H1 (cell line): ENCODE measurements at regions not wholly inside any gene's neighbourhood (a gene's known extent, or its start where the extent isn't known, plus 50 kb on each side); places are given as distances from the start of the nearest gene placed in this dataset.

Experiments
- CTCF ChIA-PET: fragments of 300-600 bp; sonication (Branson Sonifier 250); formaldehyde crosslinking; loops from one replicate; lab custom pipeline; 2021; ENCODE audit not compliant: partially characterized antibody; lab: Charles Lee
- POLR2A ChIA-PET: fragments of 300-600 bp; sonication (Branson Sonifier 250); formaldehyde crosslinking; loops from one replicate; lab custom pipeline; 2021; ENCODE audit warnings: inconsistent platforms; ENCODE audit not compliant: partially characterized antibody; lab: Charles Lee
- DNase-seq, 2 experiments: peaks; one replicate each; pipeline versions ENCODE4 v3.0.0 to v3.0.0-alpha.2; 2010 to 2022; ENCODE audit warnings: low spot score in 2 of 2, low read depth in 1 of 2, mixed read lengths in 1 of 2
- FAIRE-seq: peaks from 2 replicates; lab custom pipeline; 2011; peaks lifted over from hg19 to GRCh38; lab: Jason Lieb, UNC
- H2AFZ ChIP-seq: 2 replicates; pipeline ENCODE4 v1.8.1; 2012; ENCODE audit warnings: low read length, inconsistent platforms
- H2AK5ac ChIP-seq: 2 replicates; pipeline ENCODE4 v1.6.1; 2013; ENCODE audit warnings: low read depth, low read length
- H2BK120ac ChIP-seq: replicated peaks from 2 replicates; pipeline ENCODE3; 2013; ENCODE audit warnings: low read depth, low read length, inconsistent platforms
- H2BK12ac ChIP-seq: 2 replicates; pipeline ENCODE4 v1.6.1; 2013; ENCODE audit warnings: low read depth, low read length
- H2BK15ac ChIP-seq: 2 replicates; pipeline ENCODE4 v1.6.1; 2013; ENCODE audit warnings: low read length
- H2BK20ac ChIP-seq: 2 replicates; pipeline ENCODE4 v1.6.1; 2013; ENCODE audit warnings: low read length
- H2BK5ac ChIP-seq: 2 replicates; pipeline ENCODE4 v1.6.1; 2013; ENCODE audit warnings: low read depth, low read length
- H3K14ac ChIP-seq: 2 replicates; pipeline ENCODE4 v1.6.1; 2013; ENCODE audit warnings: inconsistent platforms; ENCODE audit not compliant: insufficient read length
- H3K18ac ChIP-seq: 2 replicates; pipeline ENCODE4 v1.6.1; 2013; ENCODE audit warnings: low read length; ENCODE audit errors: extremely low read depth
- H3K23ac ChIP-seq: 2 replicates; pipeline ENCODE4 v1.6.1; 2013; ENCODE audit warnings: inconsistent platforms; ENCODE audit not compliant: insufficient read length
- H3K23me2 ChIP-seq: 2 replicates; pipeline ENCODE4 v1.6.1; 2013; ENCODE audit warnings: low read depth, low read length
- H3K27ac ChIP-seq: 2 replicates; pipeline ENCODE4 v1.6.1; 2011; ENCODE audit warnings: low read depth, low read length, inconsistent platforms
- H3K27me3 ChIP-seq, 4 experiments: replicated peaks in 1 of 4; 1 replicate in 1 of 4; 2 replicates in 3 of 4; pipeline versions ENCODE4 v1.6.1 to v1.8.1; 2011 to 2013; ENCODE audit warnings: low read length in 3 of 4, mild to moderate bottlenecking in 3 of 4, inconsistent platforms in 2 of 4, mixed read lengths in 2 of 4, moderate library complexity in 1 of 4; ENCODE audit not compliant: control insufficient read depth in 3 of 4, insufficient read depth in 3 of 4; ENCODE audit errors: extremely low read depth in 1 of 4
- H3K36me3 ChIP-seq, 4 experiments: 2 replicates each; pipeline versions ENCODE4 v1.6.1 to v1.8.1; 2011 to 2013; ENCODE audit warnings: mild to moderate bottlenecking in 4 of 4, low read length in 3 of 4, moderate library complexity in 2 of 4, control low read depth in 1 of 4, inconsistent platforms in 1 of 4; ENCODE audit not compliant: insufficient read depth in 4 of 4, control insufficient read depth in 2 of 4
- H3K4ac ChIP-seq: replicated peaks from 2 replicates; pipeline ENCODE3; 2013; ENCODE audit warnings: low read length, low read depth, mixed read lengths, inconsistent platforms; ENCODE audit not compliant: insufficient read length
- H3K4me1 ChIP-seq, 4 experiments: replicated peaks in 1 of 4; 1 replicate in 1 of 4; 2 replicates in 3 of 4; pipeline versions ENCODE4 v1.6.1 to v1.8.1; 2011 to 2013; ENCODE audit warnings: low read length in 3 of 4, inconsistent platforms in 2 of 4, mixed read lengths in 1 of 4; ENCODE audit not compliant: insufficient read depth in 4 of 4, control insufficient read depth in 3 of 4
- H3K4me2 ChIP-seq, 2 experiments: 2 replicates each; pipeline versions ENCODE4 v1.6.1 to v1.8.1; 2011 to 2013; ENCODE audit warnings: low read depth in 2 of 2, low read length in 2 of 2, control low read depth in 1 of 2, inconsistent platforms in 1 of 2, mild to moderate bottlenecking in 1 of 2; ENCODE audit not compliant: insufficient read depth in 1 of 2
- H3K4me3 ChIP-seq, 4 experiments: fragments of 200-600, 300-600 bp in 1 of 4; sonication (generic), shearing (Covaris generic), sonication (Bioruptor Twin) in 1 of 4; 2 replicates each; pipeline versions ENCODE4 v1.5.1 to v1.8.1; 2011 to 2016; ENCODE audit warnings: low read length in 4 of 4, low read depth in 3 of 4, control low read depth in 2 of 4, inconsistent platforms in 2 of 4, mild to moderate bottlenecking in 2 of 4, mixed read lengths in 1 of 4, moderate library complexity in 1 of 4; ENCODE audit not compliant: insufficient read depth in 2 of 4; ENCODE audit errors: extremely low read depth in 1 of 4
- H3K56ac ChIP-seq: replicated peaks from 2 replicates; pipeline ENCODE3; 2013; ENCODE audit warnings: low read depth, mild to moderate bottlenecking, mixed read lengths, low read length, inconsistent platforms; ENCODE audit not compliant: insufficient read length
- H3K79me1 ChIP-seq: 2 replicates; pipeline ENCODE4 v1.6.1; 2013; ENCODE audit warnings: low read depth, low read length, control low read depth
- H3K79me2 ChIP-seq, 2 experiments: 2 replicates each; pipeline versions ENCODE4 v1.6.1 to v1.8.1; 2012 to 2013; ENCODE audit warnings: low read length in 2 of 2, mild to moderate bottlenecking in 2 of 2, inconsistent platforms in 1 of 2; ENCODE audit not compliant: insufficient read depth in 2 of 2, control insufficient read depth in 1 of 2
- H3K9ac ChIP-seq, 4 experiments: replicated peaks in 1 of 4; 1 replicate in 1 of 4; 2 replicates in 3 of 4; pipeline versions ENCODE4 v1.6.1 to v1.8.1; 2011 to 2013; ENCODE audit warnings: low read depth in 3 of 4, low read length in 3 of 4, control low read depth in 2 of 4, mild to moderate bottlenecking in 2 of 4, moderate library complexity in 2 of 4, inconsistent platforms in 1 of 4; ENCODE audit errors: extremely low read depth in 1 of 4
- H3K9me3 ChIP-seq, 2 experiments: 2 replicates each; pipeline versions ENCODE4 v1.6.1 to v1.8.1; 2012 to 2013; ENCODE audit warnings: mild to moderate bottlenecking in 2 of 2, moderate library complexity in 2 of 2, control low read depth in 1 of 2, inconsistent platforms in 1 of 2, low read depth in 1 of 2, low read length in 1 of 2, mixed read lengths in 1 of 2; ENCODE audit not compliant: insufficient read depth in 2 of 2
- H4K20me1 ChIP-seq, 2 experiments: replicated peaks in 1 of 2; 2 replicates each; pipeline versions ENCODE3 to v1.8.1; 2011 to 2013; ENCODE audit warnings: inconsistent platforms in 2 of 2, low read length in 2 of 2, mild to moderate bottlenecking in 1 of 2; ENCODE audit not compliant: insufficient read depth in 2 of 2, control insufficient read depth in 1 of 2
- H4K5ac ChIP-seq: 2 replicates; pipeline ENCODE4 v1.6.1; 2013; ENCODE audit warnings: low read length, low read depth, mixed read lengths, inconsistent platforms; ENCODE audit not compliant: insufficient read length
- H4K8ac ChIP-seq: 2 replicates; pipeline ENCODE4 v1.8.0; 2013; ENCODE audit warnings: mild to moderate bottlenecking, moderate library complexity, low read length, inconsistent platforms; ENCODE audit not compliant: insufficient read depth; ENCODE audit errors: extremely low read depth
- H4K91ac ChIP-seq: replicated peaks from 2 replicates; pipeline ENCODE3; 2013; ENCODE audit warnings: low read length, mixed read lengths, inconsistent platforms; ENCODE audit not compliant: insufficient read length
- EP300 ChIP-seq, 2 experiments: IDR thresholded peaks; 1 replicate in 1 of 2; 2 replicates in 1 of 2; pipeline ENCODE4 v1.6.1; 2011 to 2012; ENCODE audit warnings: low read depth in 2 of 2, low read length in 2 of 2, mild to moderate bottlenecking in 2 of 2, borderline replicate concordance in 1 of 2, inconsistent platforms in 1 of 2, moderate library complexity in 1 of 2
- GTF2F1 ChIP-seq: IDR thresholded peaks from 2 replicates; pipeline ENCODE4 v1.6.1; 2012; ENCODE audit warnings: low read depth, low read length, improper control_type of control experiment, borderline replicate concordance
- HDAC6 ChIP-seq: IDR thresholded peaks from one replicate; pipeline ENCODE4 v1.7.1; 2012; ENCODE audit warnings: low read depth, mild to moderate bottlenecking, inconsistent platforms, low read length, moderate library complexity
- KDM5A ChIP-seq: fragments of 200-600 bp; IDR thresholded peaks from 2 replicates; pipeline ENCODE4 v1.7.1; 2012; ENCODE audit warnings: mild to moderate bottlenecking, low read length, inconsistent platforms, mixed read lengths
- POLR2A ChIP-seq, 2 experiments: IDR thresholded peaks; 1 replicate in 1 of 2; 2 replicates in 1 of 2; pipeline ENCODE4 v1.6.1; 2011; ENCODE audit warnings: low read depth in 2 of 2, low read length in 2 of 2, mild to moderate bottlenecking in 2 of 2; ENCODE audit errors: control extremely low read depth in 1 of 2
- POLR2AphosphoS5 ChIP-seq: IDR thresholded peaks from 2 replicates; pipeline ENCODE4 v1.6.1; 2011; ENCODE audit warnings: low read depth, low read length
- RXRA ChIP-seq: IDR thresholded peaks from 2 replicates; pipeline ENCODE4 v1.6.1; 2011; ENCODE audit warnings: low read depth, mild to moderate bottlenecking, low read length, moderate library complexity; ENCODE audit not compliant: insufficient read depth
- SP4 ChIP-seq: IDR thresholded peaks from 2 replicates; pipeline ENCODE4 v1.6.1; 2012; ENCODE audit warnings: low read length, inconsistent platforms
- TAF7 ChIP-seq: optimal IDR thresholded peaks from 2 replicates; pipeline ENCODE3; 2011; ENCODE audit warnings: low read depth, mild to moderate bottlenecking, inconsistent platforms, low read length, moderate library complexity, borderline replicate concordance
- TCF12 ChIP-seq: IDR thresholded peaks from 2 replicates; pipeline ENCODE4 v1.6.1; 2011; ENCODE audit warnings: low read depth, mild to moderate bottlenecking, low read length
- WGBS, 2 experiments: shearing (Covaris generic) in 1 of 2; methylation state at CpG; one replicate each; pipeline versions ENCODE4 v1.1.6 to v1.1.7; 2013 to 2015; ENCODE audit warnings: low lambda C conversion rate in 2 of 2, mixed read lengths in 2 of 2, inconsistent platforms in 1 of 2, low coverage in 1 of 2, missing lambda C conversion rate in 1 of 2; ENCODE audit not compliant: insufficient replicate concordance in 2 of 2, insufficient coverage in 1 of 2, insufficient read length in 1 of 2; ENCODE audit errors: extremely low coverage in 1 of 2, missing lambda C conversion rate in 1 of 2; 5-methylcytosine and 5-hydroxymethylcytosine counted together

DNA sequence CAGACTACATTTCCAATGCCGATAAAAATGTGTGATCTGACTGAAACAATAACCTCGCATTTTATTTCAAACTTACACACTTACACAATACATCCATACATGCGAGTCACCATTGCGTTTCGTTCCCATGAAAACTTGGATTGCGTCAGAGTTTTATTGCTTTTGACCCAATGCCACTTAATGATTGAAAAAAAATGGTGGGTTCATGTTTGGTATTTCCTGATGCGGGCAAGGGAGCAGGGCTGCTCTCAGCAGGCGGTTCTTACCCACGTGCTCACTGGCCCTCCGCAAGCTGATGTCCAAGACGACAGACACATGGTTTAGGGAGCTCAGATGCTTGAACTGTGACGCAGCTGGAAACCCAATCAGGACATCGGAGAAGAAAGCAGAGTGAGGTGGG lies 281.0 kb upstream of the SULF2 start:
- H3K18ac ChIP-seq: no peak overlapping the region
- no peaks in the 10 kb centered on the region for H3K27me3 ChIP-seq
- no peak overlapping the region for H2BK12ac ChIP-seq
- no peak for DNase-seq
- no peak overlapping the region for H2BK120ac ChIP-seq
- 94% methylated on average over 13 of the region's 13 CpGs; no CpG with 5 or more reads in 1 of the 2 experiments for WGBS, 2 experiments
- no peak overlapping the region for H4K5ac ChIP-seq
- H3K36me3 ChIP-seq: no peaks in the 10 kb centered on the region
- H2BK20ac ChIP-seq: no peak overlapping the region
- H2BK15ac ChIP-seq: no peak overlapping the region
- no peak overlapping the region for H3K14ac ChIP-seq
- no peaks in the 10 kb centered on the region; a peak in 1 of 4 replicates for H3K9me3 ChIP-seq
- no peaks in the 10 kb centered on the region for H4K20me1 ChIP-seq
- H3K23ac ChIP-seq: no peak overlapping the region
- ChIA-PET CTCF (interaction anchor here (0.7 kb wide), 1 partner anchor 9 kb away, joined by 3 read pairs; no protein-coding TSS in a partner anchor), POLR2A (no interaction called here)
- H3K4me2 ChIP-seq: no peak overlapping the region
- no peak overlapping the region for H2BK5ac ChIP-seq
- no peak overlapping the region for H3K9ac ChIP-seq
- 0 out of 2 replicates have a peak overlapping the region, but pooled peaks have one; percentile 45 for H4K8ac ChIP-seq
- no peak overlapping the region for H3K56ac ChIP-seq
- H3K79me1 ChIP-seq: no peaks in the 10 kb centered on the region
- FAIRE-seq: no peak
- no peaks in the 10 kb centered on the region for H3K79me2 ChIP-seq
- H4K91ac ChIP-seq: no peak overlapping the region
- H3K4ac ChIP-seq: no peak overlapping the region
- H3K27ac ChIP-seq: no peak overlapping the region
- H3K4me3 ChIP-seq: no peak overlapping the region
- no peaks in the 10 kb centered on the region for H3K23me2 ChIP-seq
- no peaks in the 10 kb centered on the region for H3K4me1 ChIP-seq
- no peak overlapping the region for H2AFZ ChIP-seq
- H2AK5ac ChIP-seq: no peak overlapping the region
- no peak for TF ChIP-seq TAF7
- no peak for TF ChIP-seq POLR2AphosphoS5
- no peak for TF ChIP-seq HDAC6
- no peak for TF ChIP-seq SP4
- no peak for TF ChIP-seq TCF12
- no peak for TF ChIP-seq KDM5A
- no peak for TF ChIP-seq POLR2A (IDR thresholded peaks at IDR 0.05; ENCODE audit: control extremely low read depth in 1 of 2, low read depth in 2 of 2, low read length in 2 of 2)
- TF ChIP-seq RXRA: no peak
- TF ChIP-seq EP300 (IDR thresholded peaks at IDR 0.05; ENCODE audit: borderline replicate concordance in 1 of 2, low read depth in 2 of 2, low read length in 2 of 2): no peak
- no peak for TF ChIP-seq GTF2F1
